ENCODE measurements at regions not wholly inside any gene's neighbourhood (a gene's known extent, or its start where the extent isn't known, plus 50 kb on each side); places are given as distances from the start of the nearest gene placed in this dataset.
"Not testable (repeated sequence)": the region's sequence is repeated elsewhere in the genome, so short reads cannot be mapped to it uniquely, and the experiment has no call there.

DNA sequence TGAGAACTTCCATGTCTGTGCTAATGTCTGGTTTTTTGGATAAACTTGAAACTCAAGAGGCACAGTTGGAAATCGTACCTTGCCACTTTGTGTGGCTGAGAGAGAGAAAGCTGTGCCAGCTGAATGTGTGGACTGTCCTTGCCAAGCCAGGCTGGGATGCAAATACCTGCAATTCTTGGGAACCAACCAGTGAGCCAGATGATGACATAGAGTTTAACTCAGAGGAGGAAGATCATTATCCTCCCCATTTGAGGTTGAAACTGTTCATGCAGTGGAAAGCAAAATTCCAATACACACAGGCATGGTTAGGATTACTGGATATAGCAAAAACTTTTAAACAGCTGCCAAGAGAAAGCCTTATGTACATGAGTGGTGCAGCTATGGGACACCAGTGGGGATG lies 451.4 kb upstream of the NPAP1 start:
- ATAC-seq, result no peak
- H3K4me3 ChIP-seq, result no peak overlapping the region
- TF ChIP-seq POLR2A (IDR thresholded peaks at IDR 0.05) (no peak), POLR2AphosphoS5 (IDR thresholded peaks at IDR 0.05) (no peak), EP300 (IDR thresholded peaks at IDR 0.05) (no peak)
- TF ChIP-seq, protein P1, sequence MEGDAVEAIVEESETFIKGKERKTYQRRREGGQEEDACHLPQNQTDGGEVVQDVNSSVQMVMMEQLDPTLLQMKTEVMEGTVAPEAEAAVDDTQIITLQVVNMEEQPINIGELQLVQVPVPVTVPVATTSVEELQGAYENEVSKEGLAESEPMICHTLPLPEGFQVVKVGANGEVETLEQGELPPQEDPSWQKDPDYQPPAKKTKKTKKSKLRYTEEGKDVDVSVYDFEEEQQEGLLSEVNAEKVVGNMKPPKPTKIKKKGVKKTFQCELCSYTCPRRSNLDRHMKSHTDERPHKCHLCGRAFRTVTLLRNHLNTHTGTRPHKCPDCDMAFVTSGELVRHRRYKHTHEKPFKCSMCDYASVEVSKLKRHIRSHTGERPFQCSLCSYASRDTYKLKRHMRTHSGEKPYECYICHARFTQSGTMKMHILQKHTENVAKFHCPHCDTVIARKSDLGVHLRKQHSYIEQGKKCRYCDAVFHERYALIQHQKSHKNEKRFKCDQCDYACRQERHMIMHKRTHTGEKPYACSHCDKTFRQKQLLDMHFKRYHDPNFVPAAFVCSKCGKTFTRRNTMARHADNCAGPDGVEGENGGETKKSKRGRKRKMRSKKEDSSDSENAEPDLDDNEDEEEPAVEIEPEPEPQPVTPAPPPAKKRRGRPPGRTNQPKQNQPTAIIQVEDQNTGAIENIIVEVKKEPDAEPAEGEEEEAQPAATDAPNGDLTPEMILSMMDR (IDR thresholded peaks at IDR 0.05), result no peak
- no peaks in the 10 kb centered on the region for H3K9me3 ChIP-seq
- H3K27ac ChIP-seq, result no peak overlapping the region
- WGBS, 2 donors (ENCODE audit: low coverage in 1 of 2), result 70 to 100% methylated on average over 1 of the region's 1 CpG
- no peaks in the 10 kb centered on the region for H3K4me1 ChIP-seq
- no peaks in the 10 kb centered on the region for H3K27me3 ChIP-seq
- H3K36me3 ChIP-seq, result no peaks in the 10 kb centered on the region

DNA sequence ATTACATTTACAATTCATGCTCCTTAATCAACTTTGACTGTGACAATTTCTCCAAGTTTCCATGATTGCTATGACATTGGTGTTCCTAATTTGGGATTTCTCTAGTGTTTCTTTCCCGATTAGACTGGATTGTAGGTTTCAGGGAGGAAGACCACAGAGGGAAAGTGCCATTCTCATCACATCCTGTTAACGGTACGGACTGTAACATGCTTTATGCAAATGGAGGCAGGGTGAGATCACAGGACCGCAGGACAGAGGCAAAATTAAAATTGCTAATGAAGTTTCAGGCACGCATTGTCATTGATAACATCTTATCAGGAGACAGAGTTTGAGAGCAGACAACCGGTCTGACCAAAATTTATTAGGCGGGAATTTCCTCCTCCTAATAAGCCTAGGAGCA lies 446.7 kb upstream of the NPAP1 start:
- not testable (repeated sequence) for H3K4me3 ChIP-seq, ATAC-seq, H3K27ac ChIP-seq, H3K27me3 ChIP-seq, H3K36me3 ChIP-seq, H3K4me1 ChIP-seq, H3K9me3 ChIP-seq
- 63 to 84% methylated on average over 6 to 7 of the region's 7 CpGs for WGBS, 2 donors (ENCODE audit: low coverage in 1 of 2)

DNA sequence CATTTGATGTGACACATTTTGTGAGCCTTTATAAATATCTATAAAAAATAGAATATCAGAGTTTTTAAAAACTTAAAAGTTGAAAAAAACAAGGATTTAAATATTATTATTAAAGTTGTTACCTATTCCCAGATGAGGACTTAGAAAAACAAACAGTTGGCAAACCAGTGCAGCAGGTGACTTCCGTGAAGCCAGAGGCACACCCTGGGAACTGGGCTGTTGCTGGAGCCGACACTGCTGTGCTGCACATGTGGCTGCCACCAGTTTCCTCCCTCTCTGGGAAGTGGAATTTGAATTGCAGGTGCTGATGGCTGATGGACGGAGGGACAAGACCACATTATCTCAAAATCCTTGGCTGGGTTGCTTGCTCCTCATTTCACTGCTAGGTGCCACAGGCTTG lies 442.4 kb upstream of the NPAP1 start:
- 69 to 88% methylated on average over 3 of the region's 3 CpGs for WGBS, 2 donors (ENCODE audit: low coverage in 1 of 2)
- not testable (repeated sequence) for H3K9me3 ChIP-seq, H3K27ac ChIP-seq, H3K27me3 ChIP-seq, H3K4me1 ChIP-seq, H3K36me3 ChIP-seq, H3K4me3 ChIP-seq, ATAC-seq

DNA sequence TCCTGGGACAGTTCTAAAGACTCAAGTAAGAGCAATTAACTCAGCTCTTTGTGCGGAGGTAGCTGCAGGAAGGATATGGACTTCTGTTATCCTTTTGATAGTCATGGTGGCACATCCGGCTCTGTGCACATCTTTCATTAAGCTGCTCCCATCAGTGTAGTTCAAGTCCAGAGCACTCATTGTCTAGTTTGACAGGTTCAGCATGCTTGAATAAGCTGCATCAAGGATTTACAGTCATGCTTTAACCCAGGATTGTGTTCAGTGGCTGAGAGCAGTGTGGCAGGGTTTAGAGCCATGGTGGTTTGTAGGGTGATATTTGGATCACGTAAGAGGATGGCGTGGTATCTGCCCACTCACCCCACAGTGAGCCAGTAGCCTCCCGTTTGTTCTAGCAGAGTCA lies 435.0 kb upstream of the NPAP1 start:
- not testable (repeated sequence) for H3K9me3 ChIP-seq, H3K36me3 ChIP-seq, ATAC-seq, H3K4me1 ChIP-seq, H3K4me3 ChIP-seq, H3K27me3 ChIP-seq, H3K27ac ChIP-seq
- WGBS, 2 donors (ENCODE audit: low coverage in 1 of 2), result 90 to 100% methylated on average over 2 of the region's 5 CpGs

DNA sequence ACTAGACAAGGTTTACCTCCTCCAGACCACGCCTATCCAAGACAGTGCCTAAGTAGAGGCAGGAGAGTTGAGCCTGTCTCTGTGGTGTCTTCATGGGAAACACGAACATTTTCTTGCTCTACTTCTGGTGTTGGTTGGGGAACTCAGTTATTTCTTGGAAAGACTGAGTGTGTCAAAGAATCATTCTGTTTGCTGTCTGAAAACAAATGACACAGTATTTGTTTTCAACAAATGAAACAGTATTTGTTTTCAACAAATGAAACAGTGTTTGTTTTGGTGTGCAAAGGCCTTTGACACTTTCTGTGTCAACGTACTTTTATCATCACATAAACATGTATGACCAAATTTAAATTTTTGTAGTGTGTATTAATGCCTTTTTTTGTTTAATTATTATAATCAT lies 416.5 kb upstream of the NPAP1 start:
- peaks cover 0 to 14% (median 0%) of the 10 kb centered on the region in 3 donors for H3K9me3 ChIP-seq
- not testable (repeated sequence) for H3K4me1 ChIP-seq, H3K27me3 ChIP-seq, H3K4me3 ChIP-seq, H3K27ac ChIP-seq, ATAC-seq, H3K36me3 ChIP-seq
- 67 to 92% methylated on average over 1 to 2 of the region's 3 CpGs for WGBS, 2 donors (ENCODE audit: low coverage in 1 of 2)

DNA sequence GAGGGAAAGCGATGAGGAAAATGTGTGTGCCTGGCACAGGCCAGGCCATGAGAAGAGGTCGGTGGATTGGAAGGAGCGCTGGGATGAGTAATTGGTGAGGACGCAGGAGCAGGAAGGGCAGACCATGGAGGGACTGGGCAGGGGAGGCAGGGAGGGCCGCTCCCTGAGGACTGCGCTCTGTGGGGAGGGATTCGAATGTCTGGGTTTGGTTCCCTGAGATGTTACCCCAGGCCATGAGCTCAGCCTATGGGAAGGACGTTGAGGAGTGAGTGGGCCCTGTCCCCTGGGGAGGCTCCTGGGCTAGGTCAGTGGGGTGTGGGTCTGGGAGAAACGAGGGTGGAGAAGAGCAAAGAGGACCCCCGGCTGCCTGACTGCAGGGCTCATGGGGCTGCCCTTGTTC lies 415.2 kb upstream of the NPAP1 start:
- not testable (repeated sequence) for H3K27me3 ChIP-seq, H3K9me3 ChIP-seq, H3K4me1 ChIP-seq, ATAC-seq, H3K4me3 ChIP-seq, H3K36me3 ChIP-seq, H3K27ac ChIP-seq
- WGBS, 2 donors (ENCODE audit: low coverage in 1 of 2), result 73 to 93% methylated on average over 3 of the region's 10 CpGs

DNA sequence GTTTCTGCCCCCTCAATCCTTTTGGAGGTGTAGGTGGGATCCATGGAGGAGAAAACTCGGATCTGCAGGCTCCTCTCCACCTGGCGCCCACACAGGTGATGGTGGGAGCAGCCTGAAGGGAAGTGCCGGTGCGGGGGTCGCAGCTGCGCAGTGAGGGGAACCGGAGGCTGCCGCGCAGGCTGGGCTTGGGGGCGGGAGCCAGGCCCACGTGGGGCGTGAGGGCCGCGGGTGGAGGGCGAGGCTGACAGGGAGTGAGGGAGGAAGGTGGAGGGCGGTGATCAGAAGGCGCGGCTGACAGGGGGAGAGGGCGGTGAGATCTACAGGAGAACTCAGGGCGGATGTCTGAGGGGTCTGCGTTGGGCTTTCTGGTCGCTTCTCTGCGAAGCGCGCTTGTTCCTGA lies 414.7 kb upstream of the NPAP1 start:
- not testable (repeated sequence) for ATAC-seq, H3K27me3 ChIP-seq, H3K9me3 ChIP-seq, H3K27ac ChIP-seq, H3K4me3 ChIP-seq, H3K4me1 ChIP-seq, H3K36me3 ChIP-seq
- 47% methylated on average over 7 of the region's 25 CpGs; no CpG with 5 or more reads in 1 of the 2 donors for WGBS, 2 donors (ENCODE audit: low coverage in 1 of 2)

DNA sequence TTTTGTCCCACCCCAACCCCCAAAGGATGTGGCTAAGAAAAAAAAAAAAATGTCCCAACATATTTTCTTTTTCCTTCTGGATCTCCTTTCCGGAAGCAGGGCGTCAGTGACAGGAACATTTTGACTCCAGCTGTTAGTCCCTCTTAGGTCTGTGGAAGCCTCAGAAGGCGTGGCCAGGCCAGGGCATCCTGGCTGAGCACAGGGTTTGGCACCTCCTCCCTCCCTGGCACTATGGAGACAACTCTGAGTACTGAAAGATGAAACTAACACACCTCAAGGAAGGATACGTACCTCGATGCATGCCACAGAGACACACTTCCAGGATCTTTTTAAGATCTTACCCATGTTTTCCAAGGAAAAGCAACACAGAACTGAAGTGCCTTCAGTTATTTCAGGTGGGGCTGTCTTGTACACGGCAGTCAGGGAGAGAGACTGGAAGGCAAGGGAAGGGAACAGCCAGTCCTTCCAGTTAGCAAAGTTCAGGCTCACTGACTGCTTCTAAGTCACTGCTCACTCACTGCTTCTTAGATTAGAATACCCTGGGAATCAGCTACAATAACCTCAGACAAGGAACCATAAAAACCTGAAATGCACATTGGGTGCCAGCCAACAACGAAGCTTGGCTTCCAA lies 406.9 kb upstream of the NPAP1 start:
- H3K9me3 ChIP-seq, H3K4me1 ChIP-seq, H3K27ac ChIP-seq, ATAC-seq, H3K4me3 ChIP-seq, H3K27me3 ChIP-seq, H3K36me3 ChIP-seq: not testable (repeated sequence)
- WGBS, 2 donors (ENCODE audit: low coverage in 1 of 2), result 38 to 41% methylated on average over 3 of the region's 7 CpGs

DNA sequence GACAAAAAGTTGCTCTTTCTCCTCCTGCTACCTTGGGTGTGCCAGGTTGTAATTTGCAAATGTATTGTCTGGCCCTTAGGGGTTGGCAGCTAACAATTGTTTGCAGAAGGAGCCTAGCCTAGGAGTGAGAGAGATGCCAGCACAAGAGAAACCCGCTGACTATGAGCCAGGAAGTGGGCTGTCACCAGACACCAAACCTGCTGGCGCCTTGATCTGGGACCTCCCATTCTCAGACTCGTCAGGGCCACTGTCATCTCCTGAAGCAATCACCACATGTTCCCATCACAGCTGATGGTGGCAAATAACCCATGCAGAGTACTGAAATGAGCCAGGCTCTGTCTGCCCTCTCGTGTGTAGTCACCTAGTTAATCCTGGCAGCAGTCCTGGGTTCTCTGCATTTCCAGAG lies 406.4 kb upstream of the NPAP1 start:
- Histone ChIP-seq H3K4me3 (no peak overlapping the region), H3K36me3 (no peaks in the 10 kb centered on the region), H3K4me1 (peaks cover 0 to 3% (median 0%) of the 10 kb centered on the region in 3 donors), H3K27ac (no peak overlapping the region), H3K9me3 (no peaks in the 10 kb centered on the region), H3K27me3 (no peaks in the 10 kb centered on the region)
- TF ChIP-seq, protein P1 (IDR thresholded peaks at IDR 0.05), result no peak
- no peak for TF ChIP-seq POLR2A (IDR thresholded peaks at IDR 0.05)
- TF ChIP-seq EP300 (IDR thresholded peaks at IDR 0.05), result no peak
- TF ChIP-seq POLR2AphosphoS5 (IDR thresholded peaks at IDR 0.05), result no peak
- no peak for ATAC-seq
- 30% methylated on average over 3 of the region's 4 CpGs; no CpG with 5 or more reads in 1 of the 2 donors for WGBS, 2 donors (ENCODE audit: low coverage in 1 of 2)
